HAP-1 (cell line): ENCODE measurements at regions not wholly inside any gene's neighbourhood (a gene's known extent, or its start where the extent isn't known, plus 50 kb on each side); places are given as distances from the start of the nearest gene placed in this dataset.
"Not testable (repeated sequence)": the region's sequence is repeated elsewhere in the genome, so short reads cannot be mapped to it uniquely, and the experiment has no call there.

Experiments used
- DNase-seq, 2 experiments: peaks; one replicate each; pipeline ENCODE4 v3.0.0-alpha.2; 2016 to 2020; ENCODE audit warnings: low spot score in 2 of 2
- H3K27me3 ChIP-seq: fragments of 250-450 bp; sonication (Bioruptor Pico); 2 replicates; pipeline ENCODE4 v1.5.1; 2020; ENCODE audit warnings: low read depth, mild to moderate bottlenecking, moderate library complexity
- H3K36me3 ChIP-seq: fragments of 250-450 bp; sonication (Bioruptor Pico); replicated peaks from 2 replicates; pipeline ENCODE4 v1.5.1; 2020; ENCODE audit warnings: mild to moderate bottlenecking
- H3K4me1 ChIP-seq: fragments of 250-450 bp; sonication (Bioruptor Pico); 2 replicates; pipeline ENCODE4 v1.5.1; 2020; ENCODE audit warnings: mild to moderate bottlenecking
- H3K4me3 ChIP-seq: fragments of 250-450 bp; sonication (Bioruptor Pico); 2 replicates; pipeline ENCODE4 v1.5.1; 2020; ENCODE audit warnings: mild to moderate bottlenecking, moderate library complexity
- H3K9me3 ChIP-seq: fragments of 250-450 bp; sonication (Bioruptor Pico); 2 replicates; pipeline ENCODE4 v1.5.1; 2020; ENCODE audit warnings: mild to moderate bottlenecking, moderate library complexity
- in situ Hi-C: fragments of 300-500 bp; cut with MboI; formaldehyde crosslinking; loops from 3 replicates; pipeline ENCODE4 v1.14.3; 2020; ENCODE audit warnings: low sequenced_read_pairs, inconsistent platforms, mixed read lengths

GRCh38 chr1:233744779-233745513, 131.0 kb downstream of the KCNK1 start:
- no peak for DNase-seq
- no peaks in the 10 kb centered on the region for H3K9me3 ChIP-seq
- no peaks in the 10 kb centered on the region for H3K4me1 ChIP-seq
- in situ Hi-C loops: no loop called here
- H3K36me3 ChIP-seq: no peaks in the 10 kb centered on the region
- H3K4me3 ChIP-seq: no peak overlapping the region
- no peaks in the 10 kb centered on the region for H3K27me3 ChIP-seq

- in situ Hi-C loops: no loop called here
- H3K9me3 ChIP-seq: no peaks in the 10 kb centered on the region
- no peaks in the 10 kb centered on the region; the same call in 1 of the 2 replicates for H3K27me3 ChIP-seq
These were observed 136.2 kb downstream of the KCNK1 start for GRCh38 chr1:233750139-233750538.

GRCh38 chr1:233759665-233760064, 144.8 kb upstream of the SLC35F3 start:
- no peaks in the 10 kb centered on the region for H3K4me1 ChIP-seq
- no peaks in the 10 kb centered on the region for H3K9me3 ChIP-seq
- H3K27me3 ChIP-seq: no peaks in the 10 kb centered on the region; the same call in 1 of the 2 replicates
- in situ Hi-C loops: no loop called here
- no peaks in the 10 kb centered on the region for H3K36me3 ChIP-seq
- no peak for DNase-seq
- no peak overlapping the region for H3K4me3 ChIP-seq

More at GRCh38 chr1:233750139-233750538, 136.2 kb downstream of the KCNK1 start:
- H3K36me3 ChIP-seq: no peaks in the 10 kb centered on the region
- H3K4me1 ChIP-seq: no peaks in the 10 kb centered on the region
- no peak for DNase-seq
- H3K4me3 ChIP-seq: no peak overlapping the region

- H3K36me3 ChIP-seq, in situ Hi-C loops, H3K4me3 ChIP-seq, H3K4me1 ChIP-seq, H3K27me3 ChIP-seq, H3K9me3 ChIP-seq, DNase-seq: not testable (repeated sequence)
These were observed 140.2 kb upstream of the SLC35F3 start for GRCh38 chr1:233764304-233764703.

DNA sequence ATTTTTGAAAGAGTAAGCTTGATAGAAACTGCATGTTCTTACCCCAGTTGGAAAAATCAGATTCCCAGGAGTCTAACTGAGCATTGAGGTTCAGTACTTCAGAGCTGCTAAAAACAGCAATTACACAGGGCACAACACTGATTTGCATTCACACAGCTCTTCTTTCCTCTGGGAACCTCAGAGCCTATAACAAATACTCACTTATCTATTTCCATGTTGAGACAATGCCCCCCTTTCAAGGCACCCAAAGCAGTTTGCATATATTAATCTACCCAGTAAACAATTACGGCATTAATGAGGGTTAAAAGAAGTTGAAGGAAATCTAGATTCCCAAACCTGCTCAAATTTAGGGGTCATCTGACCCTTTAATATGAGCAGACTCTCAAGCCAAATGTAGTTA, 126.9 kb upstream of the SLC35F3 start:
- Histone ChIP-seq H3K4me3 (no peak overlapping the region), H3K36me3 (no peaks in the 10 kb centered on the region), H3K4me1 (no peaks in the 10 kb centered on the region), H3K27me3 (no peaks in the 10 kb centered on the region), H3K9me3 (no peaks in the 10 kb centered on the region)
- in situ Hi-C loops: loop anchor here (25.0 kb wide), 1 partner anchor 340 kb away; no protein-coding TSS in a partner anchor
- DNase-seq: no peak

DNA sequence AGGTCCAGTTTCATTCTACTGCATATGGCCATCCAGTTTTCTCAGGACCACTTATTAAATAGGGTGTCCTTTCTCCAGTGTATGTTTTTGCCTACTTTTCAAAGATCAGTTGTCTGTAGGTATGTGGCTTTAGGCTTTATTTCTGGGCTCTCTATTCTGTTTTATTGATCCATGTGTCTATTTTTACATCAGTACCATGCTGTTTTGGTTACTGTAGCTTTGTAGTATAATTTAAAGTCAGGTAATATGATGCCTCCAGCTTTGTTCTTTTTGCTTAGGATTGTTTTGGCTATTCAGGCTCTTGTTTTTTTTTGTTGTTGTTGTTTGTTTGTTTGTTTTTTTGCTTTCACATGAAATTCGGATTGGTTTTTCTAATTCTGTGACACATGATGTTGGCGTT, 124.4 kb upstream of the SLC35F3 start:
- Histone ChIP-seq H3K27me3 (no peaks in the 10 kb centered on the region), H3K4me1 (no peaks in the 10 kb centered on the region), H3K36me3 (no peaks in the 10 kb centered on the region), H3K4me3 (no peak overlapping the region), H3K9me3 (no peaks in the 10 kb centered on the region)
- no peak for DNase-seq
- in situ Hi-C loops: loop anchor here (25.0 kb wide), 1 partner anchor 343 kb away; no protein-coding TSS in a partner anchor

GRCh38 chr1:233782937-233783586, 121.4 kb upstream of the SLC35F3 start:
- Histone ChIP-seq H3K9me3 (no peaks in the 10 kb centered on the region), H3K4me1 (no peaks in the 10 kb centered on the region), H3K27me3 (no peaks in the 10 kb centered on the region), H3K4me3 (no peak overlapping the region), H3K36me3 (no peaks in the 10 kb centered on the region)
- no peak for DNase-seq
- in situ Hi-C loops: loop anchor here (25.0 kb wide), 1 partner anchor 346 kb away; no protein-coding TSS in a partner anchor

DNA sequence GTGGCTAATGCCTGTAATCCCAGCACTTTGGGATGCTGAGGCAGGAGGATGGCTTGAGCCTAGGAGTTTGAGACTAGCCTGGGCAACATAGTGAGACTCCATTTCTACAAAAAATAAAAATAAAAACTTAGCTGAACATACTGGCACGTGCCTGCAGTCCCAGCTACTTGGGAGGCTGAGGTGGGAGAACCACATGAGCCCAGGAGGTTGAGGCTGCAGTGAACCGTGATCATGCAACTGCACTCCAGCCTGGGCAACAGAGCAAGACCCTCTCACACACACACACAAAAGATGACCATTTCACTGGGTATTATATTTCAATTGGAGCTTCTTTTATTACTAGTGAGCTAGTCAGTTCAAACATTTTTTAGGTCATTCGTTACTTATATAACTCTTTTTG, 116.9 kb upstream of the SLC35F3 start:
- H3K4me1 ChIP-seq: no peaks in the 10 kb centered on the region
- no peaks in the 10 kb centered on the region for H3K27me3 ChIP-seq
- no peak for DNase-seq
- in situ Hi-C loops: loop anchor here (25.0 kb wide), 1 partner anchor 350 kb away; no protein-coding TSS in a partner anchor
- no peak overlapping the region for H3K4me3 ChIP-seq
- H3K36me3 ChIP-seq: no peaks in the 10 kb centered on the region
- H3K9me3 ChIP-seq: no peaks in the 10 kb centered on the region

DNA sequence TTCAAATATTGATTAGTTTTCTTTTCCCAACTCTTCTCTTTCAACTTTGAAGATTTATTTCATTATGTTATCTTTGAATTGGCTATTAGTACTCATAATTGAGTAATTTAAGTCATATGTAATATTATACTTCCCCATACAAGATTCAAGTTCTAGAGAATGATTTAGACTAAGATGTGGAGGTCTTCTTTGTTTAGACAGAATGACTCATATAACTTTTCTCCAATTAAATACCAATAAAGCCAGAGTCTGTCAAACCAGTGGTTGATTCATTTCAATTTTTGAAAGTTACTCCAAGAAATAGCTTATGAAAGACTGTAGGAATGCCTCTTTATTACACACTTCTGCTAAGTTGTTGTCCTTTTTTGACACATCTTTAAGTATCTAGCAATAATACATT, 115.8 kb upstream of the SLC35F3 start:
- H3K9me3 ChIP-seq: no peaks in the 10 kb centered on the region
- in situ Hi-C loops: loop anchor here (25.0 kb wide), 1 partner anchor 351 kb away; no protein-coding TSS in a partner anchor

GRCh38 chr1:233790121-233790520, 114.4 kb upstream of the SLC35F3 start:
- no peak for DNase-seq
- Histone ChIP-seq H3K4me1 (no peaks in the 10 kb centered on the region), H3K4me3 (no peak overlapping the region), H3K27me3 (no peaks in the 10 kb centered on the region), H3K9me3 (no peaks in the 10 kb centered on the region), H3K36me3 (no peaks in the 10 kb centered on the region)
- in situ Hi-C loops: loop anchor here (25.0 kb wide), 1 partner anchor 353 kb away; no protein-coding TSS in a partner anchor

More for the DNA sequence above, 115.8 kb upstream of the SLC35F3 start:
- Histone ChIP-seq H3K27me3 (no peaks in the 10 kb centered on the region), H3K4me3 (no peak overlapping the region), H3K36me3 (no peaks in the 10 kb centered on the region), H3K4me1 (no peaks in the 10 kb centered on the region)
- no peak for DNase-seq

- no peak overlapping the region for H3K4me3 ChIP-seq
- peak; percentile 38 to 60 for DNase-seq
- in situ Hi-C loops: loop anchor here (25.0 kb wide), 1 partner anchor 354 kb away; no protein-coding TSS in a partner anchor
- H3K9me3 ChIP-seq: no peaks in the 10 kb centered on the region
- no peaks in the 10 kb centered on the region for H3K36me3 ChIP-seq
- H3K4me1 ChIP-seq: no peaks in the 10 kb centered on the region
- no peaks in the 10 kb centered on the region for H3K27me3 ChIP-seq
These were observed 113.7 kb upstream of the SLC35F3 start for GRCh38 chr1:233790662-233791371.

GRCh38 chr1:233791372-233791703, 113.1 kb upstream of the SLC35F3 start:
- Histone ChIP-seq H3K27me3 (no peaks in the 10 kb centered on the region), H3K4me3 (no peak overlapping the region), H3K9me3 (no peaks in the 10 kb centered on the region), H3K36me3 (no peaks in the 10 kb centered on the region), H3K4me1 (no peaks in the 10 kb centered on the region)
- DNase-seq: no peak
- in situ Hi-C loops: loop anchor here (25.0 kb wide), 1 partner anchor 354 kb away; no protein-coding TSS in a partner anchor

- no peak overlapping the region for H3K4me3 ChIP-seq
- no peaks in the 10 kb centered on the region for H3K27me3 ChIP-seq
- DNase-seq: no peak
- H3K4me1 ChIP-seq: no peaks in the 10 kb centered on the region
- in situ Hi-C loops: loop anchor here (25.0 kb wide), 1 partner anchor 354 kb away; no protein-coding TSS in a partner anchor
- no peaks in the 10 kb centered on the region for H3K9me3 ChIP-seq
- no peaks in the 10 kb centered on the region for H3K36me3 ChIP-seq
These were observed 112.8 kb upstream of the SLC35F3 start for GRCh38 chr1:233791721-233792120.
